ENCODE measurements at regions not wholly inside any gene's neighbourhood (a gene's known extent, or its start where the extent isn't known, plus 50 kb on each side); places are given as distances from the start of the nearest gene placed in this dataset.

DNA sequence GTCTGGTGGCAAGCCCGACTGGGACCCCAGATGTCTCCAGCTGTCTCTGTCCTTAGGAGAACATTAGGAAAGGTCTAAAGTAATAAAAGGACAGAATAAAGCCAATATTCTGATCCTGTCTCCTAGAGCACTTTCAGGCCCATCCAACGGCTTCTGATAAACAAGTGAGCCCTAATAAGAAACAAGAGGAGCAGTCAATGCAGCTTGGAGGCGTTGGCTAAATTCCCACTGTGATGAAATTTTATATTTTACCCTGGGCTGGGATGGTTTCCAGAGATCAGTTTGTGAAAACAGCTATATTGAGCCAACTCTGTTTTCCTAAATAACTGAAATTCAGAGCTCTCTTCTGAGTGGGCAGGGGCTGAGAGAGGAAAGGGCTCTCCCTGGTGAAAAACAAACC, 55.5 kb upstream of the SRRM4 start:
- Histone ChIP-seq H3K27ac (ENCODE audit: low read depth, low read length) (no peak overlapping the region), H3K36me3 (ENCODE audit: control insufficient read depth, insufficient read depth, low read length) (no peaks in the 10 kb centered on the region), H3K4me3 (ENCODE audit: low read length) (no peak overlapping the region), H3K9ac (ENCODE audit: low read length) (no peak overlapping the region), H3K4me1 (ENCODE audit: control insufficient read depth, insufficient read depth, low read length) (no peaks in the 10 kb centered on the region), H3K27me3 (ENCODE audit: control insufficient read depth, insufficient read depth, low read length) (no peaks in the 10 kb centered on the region)
